ENCODE measurements at regions not wholly inside any gene's neighbourhood (a gene's known extent, or its start where the extent isn't known, plus 50 kb on each side); places are given as distances from the start of the nearest gene placed in this dataset.

- ChIA-PET POLR2A (no interaction called here), SMC1A (ENCODE audit: uncharacterized antibody, unreplicated experiment) (no interaction called here), RAD21 (ENCODE audit: unreplicated experiment) (no interaction called here), CTCF (no interaction called here)
- no peak overlapping the region for H3K4me2 ChIP-seq (ENCODE audit: control insufficient read depth, insufficient read depth)
- ATAC-seq (no peak), FAIRE-seq (no peak), DNase-seq (ENCODE audit: low read depth, low spot score) (no peak)
- no peaks in the 10 kb centered on the region for H3K9me3 ChIP-seq (replicated peaks; ENCODE audit: control insufficient read depth, insufficient read depth, low read length)
- H2AFZ ChIP-seq (ENCODE audit: control insufficient read depth, low read depth, low read length) = no peak overlapping the region
- intact Hi-C loops (cut with micrococcal nuclease; ENCODE audit: unreplicated experiment) (no loop called here), in situ Hi-C loops (cut with MboI) (no loop called here)
- H3K27ac ChIP-seq (ENCODE audit: control insufficient read depth, insufficient read depth) = no peak overlapping the region
- no TSS peak for BruUV-seq (replicated peaks)
- H4K20me1 ChIP-seq (ENCODE audit: control insufficient read depth, insufficient read depth) = no peaks in the 10 kb centered on the region
- H3K27me3 ChIP-seq (replicated peaks in 1 of 2; ENCODE audit: control insufficient read depth in 2 of 2, insufficient read depth in 2 of 2, low read length in 1 of 2) = no peaks in the 10 kb centered on the region
- WGBS (ENCODE audit: insufficient coverage, insufficient replicate concordance, low lambda C conversion rate, missing lambda C conversion rate) = 48% methylated on average over 1 of the region's 1 CpG
- H3K4me3 ChIP-seq = no peak overlapping the region
- no peaks in the 10 kb centered on the region for H3K79me2 ChIP-seq (ENCODE audit: control insufficient read depth, insufficient read depth, low read length)
- H3K9ac ChIP-seq (ENCODE audit: control insufficient read depth, insufficient read depth, low read length) = no peak overlapping the region
- TF ChIP-seq CEBPB (IDR thresholded peaks at IDR 0.05; ENCODE audit: borderline replicate concordance in 1 of 2, low read depth in 2 of 2, low read length in 2 of 2) (no peak), RELB (IDR thresholded peaks at IDR 0.05; ENCODE audit: low read depth) (no peak), SIN3A (IDR thresholded peaks at IDR 0.05; ENCODE audit: low read depth, low read length) (no peak), FOS (IDR thresholded peaks at IDR 0.05; ENCODE audit: borderline replicate concordance, extremely low read depth, insufficient read length) (no peak), CREB1 (IDR thresholded peaks at IDR 0.05; ENCODE audit: low read depth) (no peak)
- no peaks in the 10 kb centered on the region for H3K4me1 ChIP-seq (ENCODE audit: control insufficient read depth, insufficient read depth, low read length)
- H3K36me3 ChIP-seq (ENCODE audit: control insufficient read depth in 2 of 2, insufficient read depth in 2 of 2, low read length in 1 of 2) = no peaks in the 10 kb centered on the region
Observed at GRCh38 chr6:152836523-152836922, 85.9 kb downstream of the VIP start.

DNA sequence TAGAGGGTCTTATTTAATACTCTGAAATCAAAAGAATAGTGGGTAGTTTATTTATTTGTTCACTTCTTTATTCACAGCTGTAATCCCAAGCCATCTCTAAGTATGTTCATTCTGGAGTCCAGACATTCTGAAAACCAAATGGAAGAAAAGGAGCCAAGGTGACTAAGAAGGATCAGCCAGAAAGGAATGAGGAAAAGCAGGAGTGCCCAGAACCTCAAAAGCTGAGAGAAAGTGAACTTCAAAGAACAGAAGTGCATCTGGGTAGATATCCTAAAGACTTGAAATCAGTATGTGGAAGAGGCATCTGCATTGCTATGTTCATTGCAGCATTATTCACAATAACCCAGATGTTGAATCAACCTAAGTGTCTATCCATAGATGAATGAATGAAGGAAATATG is 94.8 kb downstream of the VIP start:
- Histone ChIP-seq H3K4me1 (ENCODE audit: control insufficient read depth, insufficient read depth, low read length) (no peaks in the 10 kb centered on the region), H3K4me3 (no peak overlapping the region), H3K9ac (ENCODE audit: control insufficient read depth, insufficient read depth, low read length) (no peak overlapping the region), H3K27me3 (replicated peaks in 1 of 2; ENCODE audit: control insufficient read depth in 2 of 2, insufficient read depth in 2 of 2, low read length in 1 of 2) (no peaks in the 10 kb centered on the region), H3K79me2 (ENCODE audit: control insufficient read depth, insufficient read depth, low read length) (no peaks in the 10 kb centered on the region), H3K9me3 (replicated peaks; ENCODE audit: control insufficient read depth, insufficient read depth, low read length) (no peaks in the 10 kb centered on the region), H3K27ac (ENCODE audit: control insufficient read depth, insufficient read depth) (no peak overlapping the region), H2AFZ (ENCODE audit: control insufficient read depth, low read depth, low read length) (no peak overlapping the region), H3K4me2 (ENCODE audit: control insufficient read depth, insufficient read depth) (no peak overlapping the region), H4K20me1 (ENCODE audit: control insufficient read depth, insufficient read depth) (no peaks in the 10 kb centered on the region), H3K36me3 (ENCODE audit: control insufficient read depth in 2 of 2, insufficient read depth in 2 of 2, low read length in 1 of 2) (no peaks in the 10 kb centered on the region)
- ChIA-PET SMC1A (ENCODE audit: uncharacterized antibody, unreplicated experiment) (no interaction called here), RAD21 (ENCODE audit: unreplicated experiment) (no interaction called here), POLR2A (no interaction called here), CTCF (no interaction called here)
- no peak for DNase-seq (ENCODE audit: low read depth, low spot score)
- no peak for ATAC-seq
- in situ Hi-C loops (cut with MboI) = no loop called here
- no peak for FAIRE-seq
- no peak for TF ChIP-seq RUNX3 (IDR thresholded peaks at IDR 0.05; ENCODE audit: low read length)
- no peak for TF ChIP-seq SPI1 (IDR thresholded peaks at IDR 0.05; ENCODE audit: borderline replicate concordance, insufficient read depth, low read depth, low read length)
- TF ChIP-seq, protein P1, sequence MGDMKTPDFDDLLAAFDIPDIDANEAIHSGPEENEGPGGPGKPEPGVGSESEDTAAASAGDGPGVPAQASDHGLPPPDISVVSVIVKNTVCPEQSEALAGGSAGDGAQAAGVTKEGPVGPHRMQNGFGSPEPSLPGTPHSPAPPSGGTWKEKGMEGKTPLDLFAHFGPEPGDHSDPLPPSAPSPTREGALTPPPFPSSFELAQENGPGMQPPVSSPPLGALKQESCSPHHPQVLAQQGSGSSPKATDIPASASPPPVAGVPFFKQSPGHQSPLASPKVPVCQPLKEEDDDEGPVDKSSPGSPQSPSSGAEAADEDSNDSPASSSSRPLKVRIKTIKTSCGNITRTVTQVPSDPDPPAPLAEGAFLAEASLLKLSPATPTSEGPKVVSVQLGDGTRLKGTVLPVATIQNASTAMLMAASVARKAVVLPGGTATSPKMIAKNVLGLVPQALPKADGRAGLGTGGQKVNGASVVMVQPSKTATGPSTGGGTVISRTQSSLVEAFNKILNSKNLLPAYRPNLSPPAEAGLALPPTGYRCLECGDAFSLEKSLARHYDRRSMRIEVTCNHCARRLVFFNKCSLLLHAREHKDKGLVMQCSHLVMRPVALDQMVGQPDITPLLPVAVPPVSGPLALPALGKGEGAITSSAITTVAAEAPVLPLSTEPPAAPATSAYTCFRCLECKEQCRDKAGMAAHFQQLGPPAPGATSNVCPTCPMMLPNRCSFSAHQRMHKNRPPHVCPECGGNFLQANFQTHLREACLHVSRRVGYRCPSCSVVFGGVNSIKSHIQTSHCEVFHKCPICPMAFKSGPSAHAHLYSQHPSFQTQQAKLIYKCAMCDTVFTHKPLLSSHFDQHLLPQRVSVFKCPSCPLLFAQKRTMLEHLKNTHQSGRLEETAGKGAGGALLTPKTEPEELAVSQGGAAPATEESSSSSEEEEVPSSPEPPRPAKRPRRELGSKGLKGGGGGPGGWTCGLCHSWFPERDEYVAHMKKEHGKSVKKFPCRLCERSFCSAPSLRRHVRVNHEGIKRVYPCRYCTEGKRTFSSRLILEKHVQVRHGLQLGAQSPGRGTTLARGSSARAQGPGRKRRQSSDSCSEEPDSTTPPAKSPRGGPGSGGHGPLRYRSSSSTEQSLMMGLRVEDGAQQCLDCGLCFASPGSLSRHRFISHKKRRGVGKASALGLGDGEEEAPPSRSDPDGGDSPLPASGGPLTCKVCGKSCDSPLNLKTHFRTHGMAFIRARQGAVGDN (IDR thresholded peaks at IDR 0.05) = no peak
- no peak for TF ChIP-seq CHD2 (IDR thresholded peaks at IDR 0.05; ENCODE audit: borderline replicate concordance, low read depth, low read length)
- BruUV-seq (replicated peaks) = no TSS peak
- intact Hi-C loops (cut with micrococcal nuclease; ENCODE audit: unreplicated experiment) = no loop called here
